ENCODE measurements at regions not wholly inside any gene's neighbourhood (a gene's known extent, or its start where the extent isn't known, plus 50 kb on each side); places are given as distances from the start of the nearest gene placed in this dataset.

DNA sequence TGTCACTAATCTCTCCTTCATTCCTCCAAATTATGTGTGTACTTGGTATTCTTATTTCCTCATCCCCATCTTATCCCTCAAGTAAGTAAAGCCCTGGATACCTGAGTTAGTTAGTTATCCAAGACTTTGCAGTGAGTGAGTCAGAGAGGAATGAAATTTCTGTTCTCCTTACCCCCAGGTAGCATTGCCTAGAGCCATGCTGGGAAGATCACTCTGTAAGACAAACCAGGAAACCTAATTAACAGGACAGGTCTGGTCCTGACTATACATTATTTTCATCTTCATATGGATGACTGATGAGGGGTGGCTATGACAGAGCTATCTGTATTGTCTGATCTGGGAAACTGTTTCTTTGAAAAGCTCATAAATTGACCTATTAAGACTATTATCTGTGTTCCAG, 55.0 kb upstream of the ITGA6 start:
- Histone ChIP-seq H3K4me1 (ENCODE audit: control insufficient read depth, insufficient read depth, low read length) (peaks cover 2% of the 10 kb centered on the region), H3K9me3 (replicated peaks; ENCODE audit: control insufficient read depth, low read depth, low read length) (peaks cover 3% of the 10 kb centered on the region), H3K4me3 (ENCODE audit: low read length) (no peak overlapping the region), H3K36me3 (ENCODE audit: control insufficient read depth, insufficient read depth, low read length) (no peaks in the 10 kb centered on the region), H3K27me3 (ENCODE audit: control insufficient read depth, insufficient read depth, low read length) (no peaks in the 10 kb centered on the region), H3K27ac (ENCODE audit: low read length) (no peak overlapping the region)
- DNase-seq, result no peak

GRCh38 chr2:172373076-172373475, 54.3 kb upstream of the ITGA6 start:
- peaks cover 3% of the 10 kb centered on the region for H3K9me3 ChIP-seq (replicated peaks; ENCODE audit: control insufficient read depth, low read depth, low read length)
- no peak overlapping the region for H3K4me3 ChIP-seq (ENCODE audit: low read length)
- WGBS (ENCODE audit: insufficient coverage), result 17% methylated on average over 1 of the region's 5 CpGs
- H3K27ac ChIP-seq (ENCODE audit: low read length), result no peak overlapping the region
- H3K27me3 ChIP-seq (ENCODE audit: control insufficient read depth, insufficient read depth, low read length), result no peaks in the 10 kb centered on the region
- no peak for DNase-seq
- H3K36me3 ChIP-seq (ENCODE audit: control insufficient read depth, insufficient read depth, low read length), result no peaks in the 10 kb centered on the region
- peaks cover 6% of the 10 kb centered on the region for H3K4me1 ChIP-seq (ENCODE audit: control insufficient read depth, insufficient read depth, low read length)

DNA sequence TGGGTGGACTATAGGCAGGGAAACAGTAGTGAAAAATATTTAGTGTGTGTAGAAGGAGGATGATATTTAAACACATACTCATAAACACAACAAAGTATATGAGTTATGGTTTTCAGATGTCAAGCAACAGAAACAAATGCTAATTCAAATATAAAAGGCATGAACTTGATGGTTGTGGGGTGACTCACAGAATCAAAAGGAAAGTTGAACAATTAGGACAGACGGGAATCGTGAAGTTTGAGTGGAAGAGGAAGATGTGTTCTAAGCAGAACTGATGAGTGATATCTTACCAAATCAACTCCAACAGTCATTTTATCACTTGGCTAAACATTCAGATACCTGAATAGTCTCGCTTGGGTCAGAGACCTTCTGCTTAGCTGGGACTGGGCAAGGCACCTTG, 53.6 kb upstream of the ITGA6 start:
- H3K9me3 ChIP-seq (replicated peaks; ENCODE audit: control insufficient read depth, low read depth, low read length), result peaks cover 3% of the 10 kb centered on the region
- H3K27me3 ChIP-seq (ENCODE audit: control insufficient read depth, insufficient read depth, low read length), result no peaks in the 10 kb centered on the region
- H3K4me1 ChIP-seq (ENCODE audit: control insufficient read depth, insufficient read depth, low read length), result peaks cover 6% of the 10 kb centered on the region
- no peaks in the 10 kb centered on the region for H3K36me3 ChIP-seq (ENCODE audit: control insufficient read depth, insufficient read depth, low read length)
- no peak overlapping the region for H3K4me3 ChIP-seq (ENCODE audit: low read length)
- no CpG with 5 or more reads among the region's 3 CpGs for WGBS (ENCODE audit: insufficient coverage)
- H3K27ac ChIP-seq (ENCODE audit: low read length), result no peak overlapping the region
- DNase-seq, result no peak

DNA sequence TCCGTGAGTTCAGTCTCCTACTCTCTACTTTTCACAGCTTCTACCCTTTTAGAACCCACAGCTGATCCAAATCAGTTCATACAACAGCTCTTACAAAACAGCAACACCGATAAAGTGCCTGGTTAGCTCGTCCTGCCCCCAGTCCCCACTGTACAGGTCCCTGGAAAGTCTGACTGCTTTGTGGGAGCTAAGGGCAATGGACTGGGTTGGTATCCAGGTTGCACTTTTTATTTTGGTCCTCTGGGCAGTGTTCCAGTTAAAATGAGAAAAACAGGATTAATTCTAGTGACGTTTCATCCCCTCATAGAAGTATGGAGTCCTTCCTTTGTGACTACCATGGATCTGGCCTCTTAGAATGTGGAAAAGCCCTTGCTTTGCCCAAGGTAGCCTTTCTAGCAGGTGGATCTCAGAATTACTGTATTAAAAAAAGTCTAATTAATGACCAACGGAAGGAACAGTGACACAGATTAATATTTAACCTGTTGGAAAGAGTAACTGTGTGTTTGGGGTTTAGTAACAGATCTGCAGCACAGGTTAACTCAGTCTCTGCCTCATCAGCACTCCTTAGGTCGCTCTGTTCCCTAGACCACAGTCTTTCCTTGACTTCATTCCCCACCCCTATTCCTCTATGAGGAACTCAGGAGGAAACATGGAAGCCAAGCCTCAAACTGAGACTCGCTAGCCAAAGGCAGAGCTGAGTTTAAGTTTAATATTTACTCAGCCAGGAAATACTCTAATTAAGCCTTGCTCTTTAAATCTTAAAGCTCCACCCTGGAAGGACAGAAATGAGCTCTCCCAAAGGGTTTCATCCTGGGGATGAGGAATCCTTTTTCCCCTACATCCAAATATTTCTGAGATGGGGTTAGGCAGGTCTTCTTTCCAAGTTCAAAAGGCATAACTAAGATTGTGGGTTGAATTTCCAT, 52.8 kb upstream of the ITGA6 start:
- WGBS (ENCODE audit: insufficient coverage), result 70% methylated on average over 2 of the region's 7 CpGs
- DNase-seq, result no peak
- no peak overlapping the region for H3K27ac ChIP-seq (ENCODE audit: low read length)

GRCh38 chr2:172375251-172375650, 52.1 kb upstream of the ITGA6 start:
- Histone ChIP-seq H3K27ac (ENCODE audit: low read length) (no peak overlapping the region), H3K4me1 (ENCODE audit: control insufficient read depth, insufficient read depth, low read length) (peaks cover 7% of the 10 kb centered on the region), H3K9me3 (replicated peaks; ENCODE audit: control insufficient read depth, low read depth, low read length) (no peaks in the 10 kb centered on the region), H3K27me3 (ENCODE audit: control insufficient read depth, insufficient read depth, low read length) (no peaks in the 10 kb centered on the region), H3K36me3 (ENCODE audit: control insufficient read depth, insufficient read depth, low read length) (no peaks in the 10 kb centered on the region), H3K4me3 (ENCODE audit: low read length) (no peak overlapping the region)
- DNase-seq, result no peak
- 66% methylated on average over 2 of the region's 2 CpGs for WGBS (ENCODE audit: insufficient coverage)

More for the DNA sequence above, 52.8 kb upstream of the ITGA6 start:
- peaks cover 6% of the 10 kb centered on the region for H3K4me1 ChIP-seq (ENCODE audit: control insufficient read depth, insufficient read depth, low read length)
- no peak overlapping the region for H3K4me3 ChIP-seq (ENCODE audit: low read length)
- no peaks in the 10 kb centered on the region for H3K9me3 ChIP-seq (replicated peaks; ENCODE audit: control insufficient read depth, low read depth, low read length)
- no peaks in the 10 kb centered on the region for H3K36me3 ChIP-seq (ENCODE audit: control insufficient read depth, insufficient read depth, low read length)
- no peaks in the 10 kb centered on the region for H3K27me3 ChIP-seq (ENCODE audit: control insufficient read depth, insufficient read depth, low read length)

- H3K4me3 ChIP-seq (ENCODE audit: low read length), result no peak overlapping the region
- H3K9me3 ChIP-seq (replicated peaks; ENCODE audit: control insufficient read depth, low read depth, low read length), result no peaks in the 10 kb centered on the region
- no peaks in the 10 kb centered on the region for H3K36me3 ChIP-seq (ENCODE audit: control insufficient read depth, insufficient read depth, low read length)
- WGBS (ENCODE audit: insufficient coverage), result no CpG with 5 or more reads among the region's 5 CpGs
- H3K27me3 ChIP-seq (ENCODE audit: control insufficient read depth, insufficient read depth, low read length), result no peaks in the 10 kb centered on the region
- H3K4me1 ChIP-seq (ENCODE audit: control insufficient read depth, insufficient read depth, low read length), result peaks cover 12% of the 10 kb centered on the region
- no peak for DNase-seq
- H3K27ac ChIP-seq (ENCODE audit: low read length), result no peak overlapping the region
Measured at GRCh38 chr2:172376016-172376415, 51.4 kb upstream of the ITGA6 start.

DNA sequence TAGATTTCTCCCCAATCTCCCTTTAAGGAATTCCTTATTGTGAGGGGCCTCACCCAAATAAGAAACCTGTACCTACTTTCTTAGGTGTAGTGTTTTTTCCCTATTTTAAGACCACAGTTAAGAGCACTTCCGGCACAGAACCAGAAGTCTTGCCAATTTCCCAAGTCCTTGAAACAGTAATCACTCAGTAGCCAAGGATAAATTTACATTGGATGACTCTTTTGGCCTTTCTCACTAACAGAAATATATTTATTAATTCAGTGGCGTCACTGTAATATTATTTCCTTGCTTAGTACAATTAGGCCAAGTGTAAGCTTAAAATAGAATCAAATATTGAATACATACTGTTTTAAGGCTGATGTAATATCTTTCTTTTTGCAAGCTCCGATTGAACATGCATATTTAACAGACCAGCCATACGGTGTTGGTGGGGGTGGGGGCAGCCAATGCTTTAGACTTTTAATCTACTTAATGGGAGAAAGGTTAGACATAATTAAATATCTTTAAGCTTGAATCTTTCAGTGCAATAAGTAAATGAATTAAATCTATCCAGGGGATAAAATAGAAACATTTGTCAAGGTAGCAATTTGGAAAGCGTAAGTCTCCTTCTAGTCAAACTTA, 50.8 kb upstream of the ITGA6 start:
- WGBS (ENCODE audit: insufficient coverage), result no CpG with 5 or more reads among the region's 5 CpGs
- H3K9me3 ChIP-seq (replicated peaks; ENCODE audit: control insufficient read depth, low read depth, low read length), result no peaks in the 10 kb centered on the region
- H3K36me3 ChIP-seq (ENCODE audit: control insufficient read depth, insufficient read depth, low read length), result no peaks in the 10 kb centered on the region
- DNase-seq, result peak; percentile 53
- no peak overlapping the region for H3K4me3 ChIP-seq (ENCODE audit: low read length)
- H3K4me1 ChIP-seq (ENCODE audit: control insufficient read depth, insufficient read depth, low read length), result peaks cover 14% of the 10 kb centered on the region
- H3K27ac ChIP-seq (ENCODE audit: low read length), result no peak overlapping the region
- H3K27me3 ChIP-seq (ENCODE audit: control insufficient read depth, insufficient read depth, low read length), result no peaks in the 10 kb centered on the region

- H3K27ac ChIP-seq (ENCODE audit: low read length), result no peak overlapping the region
- H3K4me3 ChIP-seq (ENCODE audit: low read length), result no peak overlapping the region
- H3K27me3 ChIP-seq (ENCODE audit: control insufficient read depth, insufficient read depth, low read length), result no peaks in the 10 kb centered on the region
- peaks cover 14% of the 10 kb centered on the region for H3K4me1 ChIP-seq (ENCODE audit: control insufficient read depth, insufficient read depth, low read length)
- WGBS (ENCODE audit: insufficient coverage), result 50% methylated on average over 1 of the region's 3 CpGs
- H3K36me3 ChIP-seq (ENCODE audit: control insufficient read depth, insufficient read depth, low read length), result no peaks in the 10 kb centered on the region
- no peaks in the 10 kb centered on the region for H3K9me3 ChIP-seq (replicated peaks; ENCODE audit: control insufficient read depth, low read depth, low read length)
- no peak for DNase-seq
Measured at GRCh38 chr2:172377408-172377807, 50.0 kb upstream of the ITGA6 start.

All from muscle of leg (tissue), 3 donors.